ENCODE measurements at regions not wholly inside any gene's neighbourhood (a gene's known extent, or its start where the extent isn't known, plus 50 kb on each side); places are given as distances from the start of the nearest gene placed in this dataset.

DNA sequence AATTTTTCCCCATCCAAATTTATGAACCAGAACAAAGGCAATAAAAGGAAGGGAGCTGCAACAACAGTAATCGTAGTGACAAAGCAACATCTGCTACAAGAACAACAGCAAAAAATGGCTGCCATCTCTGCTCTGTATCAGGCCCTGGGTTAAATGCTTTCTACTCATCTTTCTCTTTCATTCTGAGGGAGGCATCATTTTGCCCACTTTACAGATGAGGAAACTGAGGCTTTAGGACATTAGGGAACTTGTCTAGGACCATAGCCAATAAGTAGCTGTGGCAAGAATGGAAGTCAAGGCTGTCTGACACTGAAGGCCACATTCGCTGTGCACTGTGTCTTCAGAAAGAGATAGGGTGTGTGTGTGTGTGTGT lies 192.4 kb upstream of the NUDT4 start:
- CTCF ChIA-PET, result interaction anchor here (1.4 kb wide), 1 partner anchor 9 kb away, joined by 4 read pairs; no protein-coding TSS in a partner anchor
- intact Hi-C loops (cut with micrococcal nuclease), result no loop called here

More for the DNA sequence above, 192.4 kb upstream of the NUDT4 start:
- no peak overlapping the region for H2BK5ac ChIP-seq (ENCODE audit: low read depth, low read length, poor library complexity, severe bottlenecking)
- no peak overlapping the region for H3K56ac ChIP-seq (ENCODE audit: extremely low read depth, insufficient read depth, low read length)
- H2BK15ac ChIP-seq (ENCODE audit: low read depth, low read length), result no peak overlapping the region
- 100% methylated on average over 1 of the region's 2 CpGs; no CpG with 5 or more reads in 1 of the 2 experiments for WGBS, 2 experiments (ENCODE audit: extremely low coverage in 2 of 2, insufficient read length in 1 of 2)
- dilution Hi-C loops (cut with HindIII; ENCODE audit: low sequenced_read_pairs, unreplicated experiment) (no loop called here), in situ Hi-C loops (cut with MboI; ENCODE audit: low sequenced_read_pairs) (no loop called here)
- POLR2A ChIA-PET (ENCODE audit: unreplicated experiment), result no interaction called here
- H2BK120ac ChIP-seq (ENCODE audit: low read depth, low read length), result no peak overlapping the region
- no TSS peak for BruUV-seq (replicated peaks)
- no peaks in the 10 kb centered on the region for H3K79me1 ChIP-seq (ENCODE audit: low read depth in 1 of 2, low read length in 2 of 2)
- H3K27ac ChIP-seq (ENCODE audit: insufficient read depth, low read length), result no peak overlapping the region
- no peak overlapping the region for H2AFZ ChIP-seq (replicated peaks; ENCODE audit: low read length, poor library complexity)
- no peak overlapping the region for H3K4ac ChIP-seq (ENCODE audit: low read depth, low read length)
- peaks cover 12% of the 10 kb centered on the region for H3K4me1 ChIP-seq (ENCODE audit: control insufficient read depth, insufficient read depth, low read length)
- TF ChIP-seq CHD1 (IDR thresholded peaks at IDR 0.05; ENCODE audit: low read depth, low read length), result no peak
- TF ChIP-seq RCOR1 (IDR thresholded peaks at IDR 0.05; ENCODE audit: insufficient replicate concordance, low read length), result no peak
- TF ChIP-seq USF2 (IDR thresholded peaks at IDR 0.05; ENCODE audit: low read depth, low read length), result no peak
- TF ChIP-seq MAZ (IDR thresholded peaks at IDR 0.05; ENCODE audit: borderline replicate concordance, low read depth, low read length), result no peak
- TF ChIP-seq CEBPB (IDR thresholded peaks at IDR 0.05; ENCODE audit: low read depth, low read length), result no peak
- no peak for TF ChIP-seq POLR2A (IDR thresholded peaks at IDR 0.05; ENCODE audit: low read depth, low read length)
- TF ChIP-seq, protein P1, sequence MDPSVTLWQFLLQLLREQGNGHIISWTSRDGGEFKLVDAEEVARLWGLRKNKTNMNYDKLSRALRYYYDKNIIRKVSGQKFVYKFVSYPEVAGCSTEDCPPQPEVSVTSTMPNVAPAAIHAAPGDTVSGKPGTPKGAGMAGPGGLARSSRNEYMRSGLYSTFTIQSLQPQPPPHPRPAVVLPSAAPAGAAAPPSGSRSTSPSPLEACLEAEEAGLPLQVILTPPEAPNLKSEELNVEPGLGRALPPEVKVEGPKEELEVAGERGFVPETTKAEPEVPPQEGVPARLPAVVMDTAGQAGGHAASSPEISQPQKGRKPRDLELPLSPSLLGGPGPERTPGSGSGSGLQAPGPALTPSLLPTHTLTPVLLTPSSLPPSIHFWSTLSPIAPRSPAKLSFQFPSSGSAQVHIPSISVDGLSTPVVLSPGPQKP (IDR thresholded peaks at IDR 0.05; ENCODE audit: borderline replicate concordance, low read depth, low read length), result no peak
- TF ChIP-seq CTCF (conservative IDR thresholded peaks at IDR 0.05; ENCODE audit: low read depth, low read length), result no peak
- TF ChIP-seq RFX5 (IDR thresholded peaks at IDR 0.05; ENCODE audit: low read depth, low read length), result no peak
- no peak for TF ChIP-seq FOS (IDR thresholded peaks at IDR 0.05; ENCODE audit: low read depth, low read length)
- no peak for TF ChIP-seq NFE2L2 (IDR thresholded peaks at IDR 0.05; ENCODE audit: low read depth, low read length)
- no peak for TF ChIP-seq MAFK (IDR thresholded peaks at IDR 0.05; ENCODE audit: low read depth, low read length)
- no peak for TF ChIP-seq BHLHE40 (IDR thresholded peaks at IDR 0.05; ENCODE audit: low read depth, low read length)
- no peak for TF ChIP-seq MXI1 (IDR thresholded peaks at IDR 0.05; ENCODE audit: borderline replicate concordance, low read depth, low read length)
- TF ChIP-seq RAD21 (IDR thresholded peaks at IDR 0.05; ENCODE audit: low read length), result no peak
- no peak for TF ChIP-seq SMC3 (IDR thresholded peaks at IDR 0.05; ENCODE audit: low read depth, low read length)
- H4K8ac ChIP-seq (ENCODE audit: low read depth in 2 of 2, low read length in 2 of 2), result no peak overlapping the region
- H3K9ac ChIP-seq (ENCODE audit: low read depth, low read length), result no peak overlapping the region
- no peak overlapping the region for H2BK20ac ChIP-seq (ENCODE audit: low read depth, low read length)
- DNase-seq, result no peak
- no peak overlapping the region for H2AK5ac ChIP-seq (ENCODE audit: low read depth, low read length)
- H3K9me1 ChIP-seq (ENCODE audit: insufficient read depth, low read length), result peaks cover 2% of the 10 kb centered on the region; the same call in 1 of the 2 replicates
- H2AK9ac ChIP-seq (replicated peaks; ENCODE audit: low read depth, low read length, poor library complexity), result no peak overlapping the region
- no peak overlapping the region for H3K18ac ChIP-seq (ENCODE audit: low read depth, low read length)
- no peaks in the 10 kb centered on the region for H3K9me3 ChIP-seq (ENCODE audit: control insufficient read depth, insufficient read depth, low read length)
- H4K5ac ChIP-seq (ENCODE audit: low read depth, low read length), result peak overlapping the region; percentile 20; the same call in 1 of the 2 replicates
- no peak overlapping the region for H3K4me2 ChIP-seq (ENCODE audit: low read depth, low read length)
- ATAC-seq (ENCODE audit: low read depth), result no peak
- no peak overlapping the region for H4K91ac ChIP-seq (ENCODE audit: insufficient read depth, low read depth, low read length)
- no peak overlapping the region for H3K4me3 ChIP-seq (ENCODE audit: insufficient read depth, low read depth, low read length)
- no peaks in the 10 kb centered on the region for H4K20me1 ChIP-seq (ENCODE audit: insufficient read depth, low read length)
- no peak overlapping the region for H3K23ac ChIP-seq (ENCODE audit: low read depth, low read length)
- H3K36me3 ChIP-seq (ENCODE audit: control insufficient read depth, insufficient read depth, low read length), result no peaks in the 10 kb centered on the region
- no peak overlapping the region for H3K14ac ChIP-seq (replicated peaks; ENCODE audit: low read depth, low read length)
- H3K27me3 ChIP-seq (ENCODE audit: control insufficient read depth, insufficient read depth, low read length), result no peaks in the 10 kb centered on the region

Data from IMR-90 (cell line).